Tibial nerve (tissue), 3 donors: ENCODE measurements at regions not wholly inside any gene's neighbourhood (a gene's known extent, or its start where the extent isn't known, plus 50 kb on each side); places are given as distances from the start of the nearest gene placed in this dataset.

Experiments
- POLR2A ChIP-seq, 2 donors: fragments of 450-650 bp; IDR thresholded peaks; one replicate each; pipeline ENCODE4 v1.6.1; 2017; ENCODE audit warnings: antibody characterized with exemption in 2 of 2, mild to moderate bottlenecking in 2 of 2, moderate library complexity in 2 of 2
- TF ChIP-seq, protein P1 (sequence below), 5 experiments: fragments of 200-600 bp in 3 of 5; fragments of 450-650 bp in 2 of 5; sonication (generic) in 3 of 5; IDR thresholded peaks; one replicate each; pipeline ENCODE4 v1.5.1; 2016 to 2019; ENCODE audit warnings: antibody characterized with exemption in 5 of 5, mild to moderate bottlenecking in 3 of 5, moderate library complexity in 2 of 5

DNA sequence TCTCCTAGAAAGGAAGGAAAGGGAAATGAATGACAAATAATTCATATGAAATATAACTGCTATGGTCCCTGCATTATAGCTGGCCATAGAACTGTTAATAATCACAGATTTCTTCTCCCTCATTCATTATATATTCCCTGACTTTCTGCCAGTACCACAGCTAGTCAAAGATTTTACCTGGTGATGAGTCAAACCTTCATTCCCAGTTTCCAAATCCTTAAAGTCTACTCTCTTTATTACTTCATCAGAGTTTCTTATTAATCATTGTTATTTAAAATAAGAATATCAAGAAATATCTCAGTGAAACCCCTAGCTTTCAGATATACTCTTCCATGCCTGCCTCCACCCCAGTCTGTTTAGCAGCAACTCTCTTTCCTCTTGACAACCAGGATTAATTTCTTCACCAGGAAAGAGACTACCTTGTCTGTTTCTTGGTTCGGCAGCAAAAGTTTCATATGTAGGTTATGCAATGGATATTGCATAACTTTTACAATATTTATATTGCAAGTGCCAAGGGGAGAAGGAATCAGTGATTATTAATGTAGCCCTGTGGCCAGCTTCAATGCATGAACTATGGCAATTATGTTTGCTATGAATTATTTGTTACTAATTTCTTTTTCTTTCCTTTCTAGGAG is 533.8 kb downstream of the FBXO15 start:
- TF ChIP-seq, protein P1, sequence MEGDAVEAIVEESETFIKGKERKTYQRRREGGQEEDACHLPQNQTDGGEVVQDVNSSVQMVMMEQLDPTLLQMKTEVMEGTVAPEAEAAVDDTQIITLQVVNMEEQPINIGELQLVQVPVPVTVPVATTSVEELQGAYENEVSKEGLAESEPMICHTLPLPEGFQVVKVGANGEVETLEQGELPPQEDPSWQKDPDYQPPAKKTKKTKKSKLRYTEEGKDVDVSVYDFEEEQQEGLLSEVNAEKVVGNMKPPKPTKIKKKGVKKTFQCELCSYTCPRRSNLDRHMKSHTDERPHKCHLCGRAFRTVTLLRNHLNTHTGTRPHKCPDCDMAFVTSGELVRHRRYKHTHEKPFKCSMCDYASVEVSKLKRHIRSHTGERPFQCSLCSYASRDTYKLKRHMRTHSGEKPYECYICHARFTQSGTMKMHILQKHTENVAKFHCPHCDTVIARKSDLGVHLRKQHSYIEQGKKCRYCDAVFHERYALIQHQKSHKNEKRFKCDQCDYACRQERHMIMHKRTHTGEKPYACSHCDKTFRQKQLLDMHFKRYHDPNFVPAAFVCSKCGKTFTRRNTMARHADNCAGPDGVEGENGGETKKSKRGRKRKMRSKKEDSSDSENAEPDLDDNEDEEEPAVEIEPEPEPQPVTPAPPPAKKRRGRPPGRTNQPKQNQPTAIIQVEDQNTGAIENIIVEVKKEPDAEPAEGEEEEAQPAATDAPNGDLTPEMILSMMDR (IDR thresholded peaks at IDR 0.05), result no peak
- no peak for TF ChIP-seq POLR2A (IDR thresholded peaks at IDR 0.05)
